ENCODE measurements at regions not wholly inside any gene's neighbourhood (a gene's known extent, or its start where the extent isn't known, plus 50 kb on each side); places are given as distances from the start of the nearest gene placed in this dataset.
A peak's percentile ranks its signal among the peaks of the same experiment; 100 is the strongest.

- peak; percentile 29 for DNase-seq (ENCODE audit: low spot score)
- Histone ChIP-seq H3K4me3 (no peak overlapping the region), H3K27ac (no peak overlapping the region)
- TF ChIP-seq CTCF (IDR thresholded peaks at IDR 0.05), result no peak
These were observed 179.1 kb downstream of the FOXD2 start for GRCh38 chr1:47616906-47617305.

- peak; percentile 16 for DNase-seq (ENCODE audit: low spot score)
- no peak overlapping the region for H3K4me3 ChIP-seq
- no peak for TF ChIP-seq CTCF (IDR thresholded peaks at IDR 0.05)
These were observed 179.8 kb downstream of the FOXD2 start for GRCh38 chr1:47617381-47618221.

GRCh38 chr1:47618222-47618720 is 180.4 kb downstream of the FOXD2 start:
- DNase-seq (ENCODE audit: low spot score), result peak; percentile 35
- H3K4me3 ChIP-seq, result no peak overlapping the region
- no peak for TF ChIP-seq CTCF (IDR thresholded peaks at IDR 0.05)
- no peak overlapping the region for H3K27ac ChIP-seq

More at GRCh38 chr1:47617381-47618221, 179.8 kb downstream of the FOXD2 start:
- H3K27ac ChIP-seq, result no peak overlapping the region

GRCh38 chr1:47618830-47619229 is 181.0 kb downstream of the FOXD2 start:
- Histone ChIP-seq H3K27ac (no peak overlapping the region), H3K4me3 (no peak overlapping the region)
- DNase-seq (ENCODE audit: low spot score), result peak; percentile 41
- TF ChIP-seq CTCF (IDR thresholded peaks at IDR 0.05), result no peak

- Histone ChIP-seq H3K27ac (peak overlapping the region in 1 of 2 donors; percentile 58), H3K4me3 (no peak overlapping the region)
- TF ChIP-seq CTCF (IDR thresholded peaks at IDR 0.05), result no peak
- peak; percentile 40 for DNase-seq (ENCODE audit: low spot score)
These were observed 183.6 kb downstream of the FOXD2 start for GRCh38 chr1:47621483-47621882.

- Histone ChIP-seq H3K4me3 (no peak overlapping the region), H3K27ac (peak overlapping the region in 1 of 2 donors; percentile 58)
- DNase-seq (ENCODE audit: low spot score), result peak; percentile 54
- TF ChIP-seq CTCF (IDR thresholded peaks at IDR 0.05), result no peak
These were observed 184.1 kb downstream of the FOXD2 start for GRCh38 chr1:47621977-47622376.

Measured in coronary artery (tissue), 2 donors.